ENCODE measurements at regions not wholly inside any gene's neighbourhood (a gene's known extent, or its start where the extent isn't known, plus 50 kb on each side); places are given as distances from the start of the nearest gene placed in this dataset.

GRCh38 chr6:15990179-15990578 is 138.7 kb upstream of the MYLIP start:
- H3K4me1 ChIP-seq (ENCODE audit: insufficient read depth), result no peaks in the 10 kb centered on the region
- H3K79me2 ChIP-seq (ENCODE audit: insufficient read depth), result no peaks in the 10 kb centered on the region
- WGBS, 2 experiments (ENCODE audit: low coverage in 1 of 2, low lambda C conversion rate in 2 of 2, missing lambda C conversion rate in 2 of 2), result 74 to 84% methylated on average over 2 of the region's 2 CpGs
- H3F3A ChIP-seq (ENCODE audit: insufficient read depth), result no peaks in the 10 kb centered on the region
- no peak for DNase-seq
- H3K27ac ChIP-seq, result no peak overlapping the region
- no peaks in the 10 kb centered on the region for H3K36me3 ChIP-seq (ENCODE audit: low read depth)
- H3K9ac ChIP-seq, result no peak overlapping the region
- in situ Hi-C loops (cut with MboI), result no loop called here
- H3K4me3 ChIP-seq, result no peak overlapping the region
- no peaks in the 10 kb centered on the region; the same call in 1 of the 2 replicates for H4K20me1 ChIP-seq (ENCODE audit: insufficient read depth)
- H2AFZ ChIP-seq, result no peak overlapping the region
- H3K9me2 ChIP-seq (ENCODE audit: insufficient read depth), result no peaks in the 10 kb centered on the region
- H3K4me2 ChIP-seq (ENCODE audit: unreplicated experiment), result no peak overlapping the region
- TF ChIP-seq EZH2phosphoT487 (IDR thresholded peaks at IDR 0.05; ENCODE audit: insufficient read depth, low read depth) (no peak), EZH2 (IDR thresholded peaks at IDR 0.05; ENCODE audit: insufficient read depth, poor library complexity, severe bottlenecking) (no peak)
- 0 out of 2 replicates have a peak, but pooled peaks cover 4% of the 10 kb centered on the region for H3K27me3 ChIP-seq (replicated peaks; ENCODE audit: insufficient read depth)
- no peaks in the 10 kb centered on the region for H3K9me3 ChIP-seq (ENCODE audit: low read depth)

- TF ChIP-seq EZH2 (IDR thresholded peaks at IDR 0.05; ENCODE audit: insufficient read depth, poor library complexity, severe bottlenecking) (no peak), EZH2phosphoT487 (IDR thresholded peaks at IDR 0.05; ENCODE audit: insufficient read depth, low read depth) (no peak)
Measured at GRCh38 chr6:15989397-15989796, 139.5 kb upstream of the MYLIP start.

GRCh38 chr6:15987569-15987968 is 141.3 kb upstream of the MYLIP start:
- DNase-seq, result no peak
- Histone ChIP-seq H3K9ac (no peak overlapping the region), H3K36me3 (ENCODE audit: low read depth) (no peaks in the 10 kb centered on the region), H3K9me2 (ENCODE audit: insufficient read depth) (no peaks in the 10 kb centered on the region), H3K4me1 (ENCODE audit: insufficient read depth) (no peaks in the 10 kb centered on the region), H3K4me3 (no peak overlapping the region), H2AFZ (no peak overlapping the region), H3K27me3 (replicated peaks; ENCODE audit: insufficient read depth) (peaks cover 4% of the 10 kb centered on the region; the same call in 1 of the 2 replicates), H4K20me1 (ENCODE audit: insufficient read depth) (no peaks in the 10 kb centered on the region; the same call in 1 of the 2 replicates), H3K27ac (no peak overlapping the region), H3K79me2 (ENCODE audit: insufficient read depth) (no peaks in the 10 kb centered on the region), H3F3A (ENCODE audit: insufficient read depth) (no peaks in the 10 kb centered on the region), H3K4me2 (ENCODE audit: unreplicated experiment) (no peak overlapping the region), H3K9me3 (ENCODE audit: low read depth) (no peaks in the 10 kb centered on the region)
- 73 to 79% methylated on average over 6 of the region's 6 CpGs for WGBS, 2 experiments (ENCODE audit: low coverage in 1 of 2, low lambda C conversion rate in 2 of 2, missing lambda C conversion rate in 2 of 2)
- TF ChIP-seq EZH2phosphoT487 (IDR thresholded peaks at IDR 0.05; ENCODE audit: insufficient read depth, low read depth) (no peak), EZH2 (IDR thresholded peaks at IDR 0.05; ENCODE audit: insufficient read depth, poor library complexity, severe bottlenecking) (no peak)
- in situ Hi-C loops (cut with MboI), result no loop called here

More at GRCh38 chr6:15989397-15989796, 139.5 kb upstream of the MYLIP start:
- in situ Hi-C loops (cut with MboI), result no loop called here
- Histone ChIP-seq H4K20me1 (ENCODE audit: insufficient read depth) (no peaks in the 10 kb centered on the region; the same call in 1 of the 2 replicates), H3K27me3 (replicated peaks; ENCODE audit: insufficient read depth) (peaks cover 4% of the 10 kb centered on the region; the same call in 1 of the 2 replicates), H3K27ac (no peak overlapping the region), H3K79me2 (ENCODE audit: insufficient read depth) (no peaks in the 10 kb centered on the region), H3F3A (ENCODE audit: insufficient read depth) (no peaks in the 10 kb centered on the region), H3K9me3 (ENCODE audit: low read depth) (no peaks in the 10 kb centered on the region), H3K4me1 (ENCODE audit: insufficient read depth) (no peaks in the 10 kb centered on the region), H3K4me3 (no peak overlapping the region), H2AFZ (no peak overlapping the region), H3K36me3 (ENCODE audit: low read depth) (no peaks in the 10 kb centered on the region), H3K9ac (no peak overlapping the region), H3K9me2 (ENCODE audit: insufficient read depth) (no peaks in the 10 kb centered on the region), H3K4me2 (ENCODE audit: unreplicated experiment) (no peak overlapping the region)
- no peak for DNase-seq
- 54 to 55% methylated on average over 2 of the region's 2 CpGs for WGBS, 2 experiments (ENCODE audit: low coverage in 1 of 2, low lambda C conversion rate in 2 of 2, missing lambda C conversion rate in 2 of 2)

- Histone ChIP-seq H3K79me2 (ENCODE audit: insufficient read depth) (no peaks in the 10 kb centered on the region), H2AFZ (no peak overlapping the region; the same call in 1 of the 2 replicates), H4K20me1 (ENCODE audit: insufficient read depth) (no peaks in the 10 kb centered on the region; the same call in 1 of the 2 replicates), H3K27ac (no peak overlapping the region), H3K9me2 (ENCODE audit: insufficient read depth) (no peaks in the 10 kb centered on the region), H3K4me3 (no peak overlapping the region), H3K36me3 (ENCODE audit: low read depth) (no peaks in the 10 kb centered on the region), H3F3A (ENCODE audit: insufficient read depth) (no peaks in the 10 kb centered on the region), H3K4me1 (ENCODE audit: insufficient read depth) (no peaks in the 10 kb centered on the region), H3K27me3 (replicated peaks; ENCODE audit: insufficient read depth) (peaks cover 5% of the 10 kb centered on the region; the same call in 1 of the 2 replicates), H3K4me2 (ENCODE audit: unreplicated experiment) (no peak overlapping the region), H3K9ac (no peak overlapping the region), H3K9me3 (ENCODE audit: low read depth) (no peaks in the 10 kb centered on the region)
- 66 to 67% methylated on average over 5 of the region's 5 CpGs for WGBS, 2 experiments (ENCODE audit: low coverage in 1 of 2, low lambda C conversion rate in 2 of 2, missing lambda C conversion rate in 2 of 2)
- in situ Hi-C loops (cut with MboI), result no loop called here
- no peak for DNase-seq
- TF ChIP-seq EZH2phosphoT487 (IDR thresholded peaks at IDR 0.05; ENCODE audit: insufficient read depth, low read depth) (no peak), EZH2 (IDR thresholded peaks at IDR 0.05; ENCODE audit: insufficient read depth, poor library complexity, severe bottlenecking) (no peak)
Measured at GRCh38 chr6:15986027-15986629, 142.8 kb upstream of the MYLIP start.

Measured in GM23248 (cell line).